SU-DHL-6 (cell line): ENCODE measurements at regions not wholly inside any gene's neighbourhood (a gene's known extent, or its start where the extent isn't known, plus 50 kb on each side); places are given as distances from the start of the nearest gene placed in this dataset.

Experiments
- EZH2phosphoT487 ChIP-seq: fragments of 200-600 bp; sonication (generic), shearing (Covaris generic); conservative IDR thresholded peaks from 2 replicates; pipeline ENCODE4 v1.6.1; 2018; ENCODE audit warnings: mild to moderate bottlenecking, antibody characterized with exemption, low read length, moderate library complexity, mixed read lengths
- TF ChIP-seq, protein P1 (sequence below): fragments of 200-600 bp; sonication (generic); IDR thresholded peaks from one replicate; pipeline ENCODE4 v1.5.1; 2017; ENCODE audit warnings: antibody characterized with exemption, mild to moderate bottlenecking, low read length, moderate library complexity; ENCODE audit not compliant: insufficient read depth, poor library complexity, severe bottlenecking

- TF ChIP-seq, protein P1, sequence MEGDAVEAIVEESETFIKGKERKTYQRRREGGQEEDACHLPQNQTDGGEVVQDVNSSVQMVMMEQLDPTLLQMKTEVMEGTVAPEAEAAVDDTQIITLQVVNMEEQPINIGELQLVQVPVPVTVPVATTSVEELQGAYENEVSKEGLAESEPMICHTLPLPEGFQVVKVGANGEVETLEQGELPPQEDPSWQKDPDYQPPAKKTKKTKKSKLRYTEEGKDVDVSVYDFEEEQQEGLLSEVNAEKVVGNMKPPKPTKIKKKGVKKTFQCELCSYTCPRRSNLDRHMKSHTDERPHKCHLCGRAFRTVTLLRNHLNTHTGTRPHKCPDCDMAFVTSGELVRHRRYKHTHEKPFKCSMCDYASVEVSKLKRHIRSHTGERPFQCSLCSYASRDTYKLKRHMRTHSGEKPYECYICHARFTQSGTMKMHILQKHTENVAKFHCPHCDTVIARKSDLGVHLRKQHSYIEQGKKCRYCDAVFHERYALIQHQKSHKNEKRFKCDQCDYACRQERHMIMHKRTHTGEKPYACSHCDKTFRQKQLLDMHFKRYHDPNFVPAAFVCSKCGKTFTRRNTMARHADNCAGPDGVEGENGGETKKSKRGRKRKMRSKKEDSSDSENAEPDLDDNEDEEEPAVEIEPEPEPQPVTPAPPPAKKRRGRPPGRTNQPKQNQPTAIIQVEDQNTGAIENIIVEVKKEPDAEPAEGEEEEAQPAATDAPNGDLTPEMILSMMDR: no peak
- TF ChIP-seq EZH2phosphoT487: no peak
Observed at GRCh38 chr2:18975506-18976167, 382.8 kb downstream of the OSR1 start.
